NCI-H345 treated with DMSO at 0.1 percent for 48 hours (cell line): ENCODE measurements at regions not wholly inside any gene's neighbourhood (a gene's known extent, or its start where the extent isn't known, plus 50 kb on each side); places are given as distances from the start of the nearest gene placed in this dataset.

Experiments used
- DNase-seq: peaks from one replicate; lab custom pipeline; 2025; ENCODE audit not compliant: unreplicated experiment; lab: John Stamatoyannopoulos, UW

DNA sequence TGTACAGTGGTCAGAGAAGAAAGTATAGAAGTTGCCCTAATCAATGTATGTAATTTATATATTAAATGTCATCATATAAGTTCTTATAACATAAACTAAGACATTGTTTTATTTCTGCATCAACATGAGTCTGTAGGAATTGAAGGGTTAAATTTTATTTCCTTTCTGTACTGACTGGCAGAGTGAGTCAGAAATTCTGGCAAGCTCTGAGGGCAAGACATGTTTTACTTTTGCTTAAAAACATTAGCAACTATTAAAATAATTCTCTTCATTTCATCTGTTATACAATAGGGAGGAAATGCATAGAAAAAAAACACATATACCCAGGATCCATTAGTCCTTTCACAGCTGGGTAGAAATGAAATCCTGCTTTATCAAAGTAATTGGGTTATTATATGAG lies 171.4 kb upstream of the ALCAM start:
- DNase-seq = no peak

GRCh38 chr3:105197863-105198262 lies 168.8 kb upstream of the ALCAM start:
- DNase-seq = no peak

GRCh38 chr3:105199217-105199616 lies 167.5 kb upstream of the ALCAM start:
- no peak for DNase-seq

DNA sequence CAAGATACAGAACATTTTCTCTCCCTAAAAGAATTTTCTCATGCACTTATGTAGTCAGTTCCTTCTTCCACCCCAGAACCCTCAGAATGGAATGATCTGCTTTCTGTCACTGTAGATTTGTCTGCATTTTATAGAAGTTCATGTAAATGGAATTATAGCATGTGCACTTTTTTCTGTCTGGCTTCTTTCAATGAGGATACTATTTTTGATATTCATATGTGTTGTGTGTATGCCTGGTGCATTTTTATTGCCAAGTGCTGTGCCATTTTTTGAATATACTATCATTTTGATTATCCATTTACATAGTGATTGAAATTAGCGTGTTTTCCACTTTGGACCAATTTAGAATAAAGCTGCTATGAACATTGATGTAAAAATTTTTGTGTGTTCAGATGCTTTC lies 156.6 kb upstream of the ALCAM start:
- no peak for DNase-seq

- no peak for DNase-seq
Measured at GRCh38 chr3:105214590-105214989, 152.1 kb upstream of the ALCAM start.

DNA sequence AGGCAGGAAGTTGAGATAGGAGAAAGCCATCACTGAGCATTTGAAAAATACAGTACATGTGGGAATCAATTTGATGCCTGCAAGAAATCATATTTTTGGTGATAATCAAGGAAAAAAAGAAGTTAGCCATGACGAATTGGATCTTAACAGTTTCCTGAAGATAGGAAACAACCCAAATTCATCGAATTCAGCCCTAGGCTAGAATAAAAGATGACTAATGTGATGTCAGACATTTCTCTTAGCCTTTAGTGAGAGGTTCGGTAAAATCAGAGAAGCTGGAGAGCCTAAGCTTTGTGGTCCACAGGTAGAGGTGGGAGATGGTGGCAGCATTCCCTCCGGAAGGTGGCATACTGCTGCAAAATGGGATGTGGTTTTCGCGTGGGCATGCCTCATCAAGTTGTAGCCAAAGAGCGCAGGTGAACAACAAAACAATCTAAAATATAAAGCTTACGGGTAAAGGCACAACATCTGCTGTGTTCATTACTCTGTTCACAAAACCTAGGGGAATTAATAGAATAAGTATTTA lies 144.1 kb upstream of the ALCAM start:
- no peak for DNase-seq

- DNase-seq = no peak
Measured at GRCh38 chr3:105223815-105224214, 142.9 kb upstream of the ALCAM start.

- no peak for DNase-seq
Measured at GRCh38 chr3:105228696-105229095, 138.0 kb upstream of the ALCAM start.

- no peak for DNase-seq
Measured at GRCh38 chr3:105232553-105232952, 134.2 kb upstream of the ALCAM start.

- no peak for DNase-seq
Measured at GRCh38 chr3:105233010-105233409, 133.7 kb upstream of the ALCAM start.

DNA sequence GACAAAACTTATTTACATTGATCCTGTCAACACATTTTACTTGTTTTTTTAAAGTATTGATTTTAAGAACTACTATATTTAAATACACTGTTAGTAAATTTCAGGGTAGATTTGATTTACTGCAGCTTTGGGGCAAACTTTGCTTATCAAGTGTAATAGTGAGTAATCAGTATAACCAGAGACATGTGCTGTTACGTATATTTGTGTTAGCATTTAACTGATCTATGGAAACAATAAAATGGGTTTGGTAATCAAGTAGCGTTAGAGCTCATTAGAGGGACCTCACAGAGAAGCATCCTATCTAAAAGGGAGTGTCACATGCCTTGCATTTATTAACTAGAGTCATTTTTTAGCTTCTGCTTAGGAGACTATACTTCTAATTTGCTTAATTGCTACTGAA lies 131.5 kb upstream of the ALCAM start:
- no peak for DNase-seq

DNA sequence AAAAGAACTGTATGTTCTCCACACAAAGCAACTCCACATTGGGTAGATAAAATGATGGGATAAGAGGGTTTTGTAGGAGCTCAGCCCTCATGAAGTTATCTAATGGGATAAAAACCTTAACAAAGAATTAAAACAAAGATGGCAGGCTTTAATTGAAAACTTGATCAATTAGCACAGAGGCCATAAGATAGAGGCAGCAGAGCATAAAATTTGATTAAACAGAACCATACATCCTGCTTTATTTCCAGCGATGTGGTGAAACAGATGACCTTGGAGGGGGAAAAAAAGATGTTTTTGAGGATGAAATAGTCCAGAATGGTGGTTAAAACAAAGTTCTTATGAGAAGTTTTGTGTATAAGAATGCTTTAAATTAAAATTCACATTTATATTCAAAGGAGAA lies 130.9 kb upstream of the ALCAM start:
- DNase-seq = no peak

- DNase-seq = no peak
Measured at GRCh38 chr3:105238367-105238766, 128.3 kb upstream of the ALCAM start.

GRCh38 chr3:105243076-105243475 lies 123.6 kb upstream of the ALCAM start:
- DNase-seq = no peak

GRCh38 chr3:105246536-105246935 lies 120.2 kb upstream of the ALCAM start:
- DNase-seq = no peak

- DNase-seq = peak; percentile 13
Measured at GRCh38 chr3:105253225-105253624, 113.5 kb upstream of the ALCAM start.

DNA sequence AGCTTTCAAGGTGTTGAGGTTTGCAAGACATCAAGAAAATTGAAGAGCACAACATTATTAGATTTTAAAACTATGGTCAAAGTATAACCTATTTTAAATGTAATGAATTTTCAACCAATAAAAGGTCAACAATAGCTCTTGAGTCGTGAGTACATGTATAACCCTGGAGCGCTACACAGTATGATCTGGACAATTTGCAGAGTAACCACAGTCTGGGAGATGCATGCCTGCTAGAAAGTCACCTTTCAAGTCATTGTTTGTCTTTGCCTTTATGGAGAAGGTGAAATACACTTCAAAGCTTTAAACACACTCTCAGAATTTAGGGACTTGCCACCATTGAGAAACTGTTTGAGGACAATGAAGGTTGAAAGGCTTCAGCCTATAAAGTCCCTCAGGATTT lies 112.6 kb upstream of the ALCAM start:
- DNase-seq = no peak

GRCh38 chr3:105255350-105255749 lies 111.4 kb upstream of the ALCAM start:
- no peak for DNase-seq

DNA sequence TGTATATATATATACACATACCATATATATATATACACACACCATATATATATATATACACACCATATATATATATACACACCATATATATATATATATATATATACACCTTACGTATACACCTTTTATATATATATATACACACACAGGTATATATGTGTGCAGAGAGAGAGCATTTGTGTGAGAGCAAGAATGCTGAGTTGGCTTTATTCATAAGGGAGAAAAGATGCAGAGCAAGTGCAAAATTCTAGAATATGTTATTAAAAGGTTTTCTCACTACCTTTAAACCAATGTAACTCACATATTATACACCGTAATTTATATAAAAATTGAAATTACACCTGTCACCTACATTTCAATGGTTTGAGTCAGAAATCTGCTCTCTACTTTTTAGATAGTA lies 107.2 kb upstream of the ALCAM start:
- no peak for DNase-seq

GRCh38 chr3:105260385-105260784 lies 106.3 kb upstream of the ALCAM start:
- DNase-seq = no peak

GRCh38 chr3:105274536-105274935 lies 92.2 kb upstream of the ALCAM start:
- DNase-seq = no peak

GRCh38 chr3:105274958-105275357 lies 91.8 kb upstream of the ALCAM start:
- DNase-seq = no peak

- no peak for DNase-seq
Measured at GRCh38 chr3:105277656-105278055, 89.1 kb upstream of the ALCAM start.

DNA sequence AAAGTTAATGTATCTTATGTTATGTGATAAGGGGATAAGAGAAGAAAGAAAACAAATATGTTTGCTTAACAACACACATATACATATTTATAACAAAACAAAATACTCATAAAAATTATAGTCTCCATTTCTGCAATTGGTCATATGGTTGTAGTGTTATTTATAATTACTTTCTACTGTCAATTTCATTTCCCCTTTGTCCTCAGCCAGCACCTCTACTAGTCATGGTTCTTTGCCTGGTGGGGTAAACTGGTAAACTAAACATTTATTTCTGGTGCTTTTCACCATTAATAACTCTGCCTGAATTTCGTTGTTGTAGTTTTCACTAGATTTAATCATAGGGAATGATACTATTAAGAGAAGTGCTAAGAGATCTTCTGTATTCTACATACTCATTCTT lies 88.0 kb upstream of the ALCAM start:
- DNase-seq = no peak
